ENCODE measurements at regions not wholly inside any gene's neighbourhood (a gene's known extent, or its start where the extent isn't known, plus 50 kb on each side); places are given as distances from the start of the nearest gene placed in this dataset.

- ATAC-seq (ENCODE audit: low FRiP score): no peak
- no peak for TF ChIP-seq CTCF (IDR thresholded peaks at IDR 0.05)
- DNase-seq (ENCODE audit: low spot score): no peak
These were observed 794.3 kb downstream of the SH3BGRL start for GRCh38 chrX:81996166-81996565.

- DNase-seq (ENCODE audit: low spot score): no peak
- TF ChIP-seq CTCF (IDR thresholded peaks at IDR 0.05): no peak
- ATAC-seq (ENCODE audit: low FRiP score): no peak
These were observed 827.8 kb downstream of the SH3BGRL start for GRCh38 chrX:82029571-82030218.

GRCh38 chrX:82031250-82031649 is 829.3 kb downstream of the SH3BGRL start:
- TF ChIP-seq CTCF (IDR thresholded peaks at IDR 0.05): no peak
- ATAC-seq (ENCODE audit: low FRiP score) (no peak), DNase-seq (ENCODE audit: low spot score) (no peak)

DNA sequence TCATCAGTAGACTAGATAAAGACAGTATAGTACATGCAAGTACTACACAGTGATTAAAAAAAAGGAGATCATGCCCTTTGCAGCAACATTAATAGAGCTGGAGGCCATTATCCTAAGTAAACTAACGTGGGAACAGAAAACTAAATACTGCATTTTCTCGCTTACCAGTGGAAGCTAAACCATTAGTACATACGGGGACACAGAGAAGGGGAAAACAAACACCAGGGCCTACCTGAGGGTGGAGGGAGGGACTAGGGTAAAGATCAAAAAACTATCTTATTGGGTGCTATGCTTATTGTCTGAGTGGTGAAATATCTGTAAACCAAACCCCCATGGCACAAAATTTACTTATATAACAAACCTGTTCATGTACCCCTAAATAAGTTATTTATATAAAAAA is 836.9 kb downstream of the SH3BGRL start:
- DNase-seq (ENCODE audit: low spot score) (no peak), ATAC-seq (ENCODE audit: low FRiP score) (no peak)
- TF ChIP-seq CTCF (IDR thresholded peaks at IDR 0.05): no peak

DNA sequence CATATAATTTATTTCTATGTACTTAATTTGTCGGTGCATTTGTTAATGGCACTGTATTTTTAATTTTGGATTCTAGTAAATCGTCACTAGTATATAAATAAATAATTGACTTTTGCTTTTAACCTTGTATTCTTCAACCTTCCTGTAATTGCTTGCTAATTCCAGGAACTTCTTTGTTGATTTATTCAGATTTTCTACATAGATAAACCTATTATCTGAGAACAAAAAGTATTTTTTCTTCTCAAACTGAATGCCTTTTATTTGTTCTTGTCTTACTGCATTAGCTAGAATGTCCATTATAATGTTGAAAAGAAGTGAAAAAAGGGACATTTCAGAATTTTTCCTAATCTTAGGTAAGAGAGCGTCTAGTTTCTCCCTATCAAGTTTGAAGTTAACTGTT is 839.1 kb downstream of the SH3BGRL start:
- no peak for TF ChIP-seq CTCF (IDR thresholded peaks at IDR 0.05)
- no peak for ATAC-seq (ENCODE audit: low FRiP score)
- DNase-seq (ENCODE audit: low spot score): no peak

- no peak for TF ChIP-seq CTCF (IDR thresholded peaks at IDR 0.05)
- DNase-seq (ENCODE audit: low spot score) (no peak), ATAC-seq (ENCODE audit: low FRiP score) (no peak)
These were observed 856.8 kb downstream of the SH3BGRL start for GRCh38 chrX:82058728-82059127.

DNA sequence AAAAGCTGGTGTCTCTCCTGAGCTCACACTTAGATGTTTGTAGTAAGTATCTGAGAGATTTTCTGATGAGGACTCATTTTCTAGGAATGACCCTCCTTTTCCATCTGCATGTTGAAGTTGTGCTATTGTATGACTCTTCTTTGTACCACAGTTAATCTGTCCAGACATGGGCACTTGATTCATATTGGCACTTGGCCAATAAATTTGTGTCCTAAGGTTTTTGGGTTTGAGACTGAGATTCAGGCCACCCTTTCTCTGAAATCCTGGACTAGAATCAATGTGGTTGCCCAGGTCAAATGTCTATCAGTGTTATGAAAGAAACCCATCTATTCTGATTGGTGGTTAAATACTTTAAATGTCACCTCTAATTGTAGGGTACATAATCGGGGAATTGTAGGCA is 869.0 kb downstream of the SH3BGRL start:
- DNase-seq (ENCODE audit: low spot score): no peak
- ATAC-seq (ENCODE audit: low FRiP score): no peak
- TF ChIP-seq CTCF (IDR thresholded peaks at IDR 0.05): no peak

All from omental fat pad (tissue), 3 donors.